Activated CD8-positive, alpha-beta memory T cell treated with anti-CD3 and anti-CD28 coated beads for 1 hour (primary cell): ENCODE measurements at regions not wholly inside any gene's neighbourhood (a gene's known extent, or its start where the extent isn't known, plus 50 kb on each side); places are given as distances from the start of the nearest gene placed in this dataset.

Source experiments
- DNase-seq, 2 donors: peaks; one replicate each; pipeline ENCODE4 v3.0.0-alpha.2; 2020; ENCODE audit warnings: low read depth in 1 of 2; ENCODE audit errors: extremely low read depth in 1 of 2

DNA sequence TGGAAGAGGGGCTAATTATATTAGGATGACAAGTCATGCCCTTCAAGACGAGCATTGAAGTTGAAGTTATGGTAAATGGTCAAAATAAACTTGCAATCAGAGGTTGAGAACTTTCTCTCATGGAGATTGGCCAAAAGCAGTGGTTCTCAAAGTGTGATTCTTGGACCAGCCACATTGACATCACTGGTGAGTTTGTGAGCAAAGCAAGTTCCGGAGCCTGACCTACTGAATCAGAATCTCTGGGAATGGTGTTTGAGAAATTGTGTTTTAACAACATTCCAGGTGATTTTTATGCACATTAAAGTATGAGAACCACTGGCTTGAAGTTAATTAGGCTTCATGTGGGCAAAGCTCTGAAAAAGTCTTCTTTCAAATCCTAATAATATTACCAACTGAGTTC, 403.5 kb downstream of the ZSWIM6 start:
- no peak for DNase-seq

DNA sequence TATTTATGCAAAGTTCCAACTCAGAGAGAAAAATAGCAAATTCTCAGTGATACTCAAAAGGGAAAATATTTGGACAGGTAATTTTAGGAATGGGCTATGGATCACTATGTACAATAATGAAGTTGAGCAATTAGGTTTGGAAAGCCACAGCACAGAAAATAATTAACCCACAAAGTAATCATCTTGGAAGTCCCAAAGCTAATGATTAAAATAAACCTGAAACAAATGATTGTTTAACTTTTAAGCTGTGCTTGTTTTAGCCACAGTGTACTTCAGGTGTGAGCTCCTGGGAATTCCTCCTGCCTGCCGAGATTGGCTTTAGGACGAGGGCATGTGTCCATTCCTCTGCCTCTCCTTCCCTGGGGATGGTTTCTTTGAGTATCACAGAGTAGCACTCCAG, 403.9 kb downstream of the ZSWIM6 start:
- no peak for DNase-seq

DNA sequence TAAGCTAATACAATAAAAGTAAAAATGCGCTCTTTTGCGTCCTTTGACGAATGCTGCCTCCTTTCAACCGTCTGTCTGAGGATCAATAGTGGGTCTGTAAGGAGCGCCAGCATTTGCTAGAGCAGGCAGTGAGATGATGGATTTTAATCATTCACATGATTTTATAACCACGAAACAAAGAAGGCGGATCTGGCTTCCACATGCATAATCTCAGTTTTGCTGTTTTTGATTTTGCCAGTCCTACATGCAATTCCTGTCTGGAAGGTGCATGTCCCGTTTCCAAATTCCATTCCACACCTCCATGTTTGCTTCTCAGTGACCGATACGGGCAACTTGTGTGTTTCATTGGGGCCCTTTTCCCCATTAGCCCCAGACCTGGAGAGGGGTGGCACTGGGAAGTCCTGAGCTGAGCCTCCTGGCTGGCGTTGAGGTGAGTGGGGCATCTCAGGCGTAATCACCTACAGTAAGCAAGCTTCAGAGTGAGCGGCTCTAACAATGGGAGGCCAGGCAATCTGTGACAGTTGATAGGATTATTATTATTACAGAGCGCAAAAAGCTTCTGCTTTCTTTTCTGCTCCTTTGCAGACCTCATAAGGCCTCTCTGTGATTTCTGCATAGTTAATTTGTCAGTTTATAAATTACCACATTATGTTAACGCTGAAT, 405.4 kb downstream of the ZSWIM6 start:
- DNase-seq: no peak

DNA sequence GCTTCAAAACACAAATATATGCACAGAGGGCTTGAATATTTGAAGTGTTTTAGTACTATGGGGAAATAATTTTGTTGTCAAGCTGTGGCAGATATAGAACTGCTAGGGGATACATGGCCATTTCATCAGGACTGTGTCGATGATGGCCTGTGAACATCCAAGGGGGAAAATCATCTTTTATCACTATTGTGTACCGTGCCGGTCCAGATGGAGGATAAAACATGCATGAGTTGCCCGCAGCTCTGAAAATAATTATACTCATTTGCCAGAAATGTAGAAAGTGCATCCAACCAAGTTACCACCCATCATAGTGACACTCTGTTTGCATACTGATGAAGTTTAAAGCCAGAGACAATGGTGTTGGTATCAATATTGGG, 405.9 kb downstream of the ZSWIM6 start:
- DNase-seq: no peak

DNA sequence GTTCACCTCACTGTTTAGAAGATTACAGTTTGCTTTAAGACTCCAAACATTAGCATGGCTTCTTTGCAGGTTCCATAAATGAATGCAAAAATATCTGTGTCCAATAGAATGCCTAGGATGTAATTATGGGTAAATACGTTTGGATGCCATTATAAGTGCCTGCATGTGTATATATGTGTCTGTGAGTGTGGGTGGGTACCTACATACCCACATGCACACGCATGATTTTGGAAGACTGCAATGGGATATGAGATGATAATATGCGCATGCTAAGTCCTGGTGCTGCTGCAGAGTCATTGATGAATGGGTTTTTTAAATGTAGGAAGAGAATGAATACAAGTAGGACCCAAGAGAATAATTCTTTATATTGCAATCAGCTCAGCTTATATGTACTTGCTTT, 406.4 kb downstream of the ZSWIM6 start:
- DNase-seq: no peak

DNA sequence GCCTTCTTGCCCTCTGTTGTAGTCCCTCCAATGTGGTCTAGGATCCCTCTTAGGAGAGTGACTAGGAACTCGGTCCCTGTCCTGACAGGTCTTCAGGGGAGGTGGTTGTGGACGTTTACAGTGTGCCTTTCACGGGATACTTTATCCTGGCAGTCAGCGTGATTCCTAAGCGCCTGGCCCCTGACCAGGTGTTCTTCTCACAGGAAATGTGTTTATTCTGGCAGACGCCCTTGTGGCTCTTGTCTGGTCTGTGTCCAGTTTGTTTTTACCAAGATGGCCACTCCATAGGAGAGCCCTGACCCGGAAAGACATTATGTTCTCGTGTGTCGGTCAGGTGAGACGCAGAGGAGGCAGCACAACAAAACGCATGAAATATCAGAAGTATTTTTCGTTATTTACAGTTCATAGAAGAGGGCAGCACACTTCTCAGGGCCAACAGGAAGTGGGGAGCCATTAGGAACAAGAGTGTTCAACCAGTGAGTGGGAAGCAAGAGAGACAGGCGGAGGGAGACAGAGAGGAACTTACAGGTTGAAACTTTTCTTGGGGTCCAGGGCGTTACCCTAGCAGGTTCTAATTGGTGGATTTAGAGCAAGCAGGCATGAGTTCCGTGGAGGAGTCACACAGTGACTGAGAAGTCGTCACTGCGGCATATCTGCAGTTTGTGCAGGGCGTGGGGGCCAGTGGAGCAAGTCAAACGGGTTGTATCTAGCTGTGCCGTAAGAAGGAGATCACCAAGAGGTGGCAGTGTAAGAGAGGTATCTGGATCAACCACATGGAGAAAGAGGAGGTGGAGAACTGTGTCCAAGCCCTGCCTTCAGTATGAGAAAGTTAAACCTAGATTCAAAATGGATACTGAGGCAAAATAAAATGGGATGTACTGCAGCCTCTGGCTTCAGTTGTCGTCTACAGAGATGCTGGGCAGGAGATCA, 412.9 kb downstream of the ZSWIM6 start:
- DNase-seq: no peak

DNA sequence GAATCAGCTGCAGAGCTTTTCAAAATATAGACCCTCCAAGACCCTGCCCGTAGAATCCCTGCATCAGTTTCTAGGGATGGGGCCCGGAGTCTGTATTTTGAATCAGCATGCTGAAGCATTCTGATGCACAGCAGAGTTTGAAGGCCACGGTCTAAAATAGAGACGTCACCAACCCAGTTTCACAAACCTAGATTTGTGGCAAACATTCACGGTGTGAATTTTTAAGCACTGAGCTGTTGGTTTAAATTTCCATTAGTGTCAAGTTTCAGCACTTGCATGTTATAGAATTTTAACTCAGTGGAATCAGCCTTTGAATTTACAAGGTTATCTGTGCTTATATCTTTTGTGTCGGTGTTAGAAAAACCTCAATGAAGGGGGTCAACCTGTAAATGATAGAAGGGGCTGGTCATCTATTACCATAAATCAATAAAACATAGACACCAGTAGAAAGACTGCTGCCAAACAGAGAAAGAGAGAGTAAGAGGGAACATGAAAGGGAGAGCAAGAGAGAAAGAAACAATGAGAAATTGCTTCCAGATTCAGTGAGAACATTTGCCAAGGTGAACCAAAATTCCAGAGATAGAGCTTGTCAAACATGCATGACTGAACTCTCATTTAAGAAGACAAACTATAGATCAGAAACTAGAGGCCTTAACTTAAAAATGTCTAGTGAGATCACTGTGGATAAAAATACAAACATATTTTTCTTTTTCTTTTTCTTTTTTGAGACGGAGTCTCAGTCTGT, 414.9 kb downstream of the ZSWIM6 start:
- DNase-seq: no peak

DNA sequence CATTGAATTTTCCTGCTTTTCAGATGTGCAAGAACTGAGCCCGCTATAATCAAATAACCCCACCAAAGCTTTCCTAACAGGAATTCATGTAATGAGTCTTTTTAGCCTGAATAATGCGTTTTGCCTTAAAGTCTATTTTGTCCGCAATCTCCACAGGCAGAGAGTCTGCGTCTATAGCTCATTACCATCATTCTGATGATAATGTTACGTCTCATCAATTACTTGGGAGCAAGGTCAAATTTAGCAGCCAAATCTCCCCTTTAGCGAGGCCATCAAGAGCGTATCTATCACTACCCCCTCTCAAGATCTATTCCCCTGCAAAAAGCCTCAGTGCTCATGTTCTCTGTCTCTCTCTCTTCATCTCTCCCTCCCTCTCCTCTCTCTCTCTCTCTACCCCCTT, 416.1 kb downstream of the ZSWIM6 start:
- DNase-seq: no peak

DNA sequence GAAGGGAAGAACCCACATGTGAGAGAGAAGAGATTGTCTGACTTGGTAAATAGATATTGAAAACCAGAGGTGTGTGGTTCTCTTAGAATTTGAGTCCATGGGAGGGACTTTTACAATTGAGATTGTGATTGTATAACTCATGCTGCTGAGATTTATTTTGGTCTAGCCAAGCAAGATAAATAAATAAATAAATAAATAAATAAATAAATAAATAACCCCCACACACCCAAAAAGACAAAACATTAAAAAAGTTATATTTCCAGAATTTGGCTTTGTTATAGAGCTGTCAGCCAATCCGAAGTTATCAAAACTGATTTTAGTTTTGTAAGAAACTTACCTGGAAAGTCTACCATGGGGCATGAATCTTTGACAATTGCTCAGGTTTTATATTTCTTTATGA, 416.6 kb downstream of the ZSWIM6 start:
- no peak for DNase-seq

DNA sequence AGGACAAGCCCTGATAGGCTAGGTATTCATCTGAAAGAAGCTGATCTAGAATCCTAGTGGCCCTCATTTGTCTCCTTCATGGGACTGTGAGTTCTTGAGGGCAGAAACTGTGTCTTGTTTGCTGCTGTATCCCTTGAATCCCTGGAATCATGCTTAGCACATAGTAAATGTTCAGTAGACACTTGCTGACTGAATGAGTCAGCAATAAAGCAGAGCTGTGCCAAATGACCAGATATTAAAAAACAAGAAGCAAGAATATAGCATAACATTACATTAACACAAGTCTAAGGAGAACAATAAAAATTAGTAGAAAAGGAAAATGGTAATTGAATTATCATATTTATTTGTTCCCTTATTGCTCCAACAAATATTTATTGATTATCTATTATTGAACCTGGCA, 420.5 kb downstream of the ZSWIM6 start:
- no peak for DNase-seq

DNA sequence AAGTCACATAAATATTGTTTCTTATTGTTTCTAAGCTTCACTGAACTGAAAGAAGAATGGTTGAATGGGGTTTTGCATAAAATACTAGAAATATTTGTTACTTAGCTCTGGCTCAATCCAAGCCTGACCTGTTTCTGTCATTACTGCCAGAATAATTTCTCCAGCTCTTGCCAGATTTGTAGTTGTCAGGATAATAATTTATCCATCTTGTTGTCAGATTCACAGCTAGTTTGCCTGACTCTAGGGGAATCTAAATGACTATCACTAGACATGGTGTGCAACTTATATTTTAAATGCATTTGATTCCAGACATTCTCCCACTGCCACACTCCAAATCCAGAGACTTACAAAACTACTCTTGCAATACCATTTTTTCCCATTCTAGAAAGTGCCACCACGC, 422.7 kb downstream of the ZSWIM6 start:
- no peak for DNase-seq

DNA sequence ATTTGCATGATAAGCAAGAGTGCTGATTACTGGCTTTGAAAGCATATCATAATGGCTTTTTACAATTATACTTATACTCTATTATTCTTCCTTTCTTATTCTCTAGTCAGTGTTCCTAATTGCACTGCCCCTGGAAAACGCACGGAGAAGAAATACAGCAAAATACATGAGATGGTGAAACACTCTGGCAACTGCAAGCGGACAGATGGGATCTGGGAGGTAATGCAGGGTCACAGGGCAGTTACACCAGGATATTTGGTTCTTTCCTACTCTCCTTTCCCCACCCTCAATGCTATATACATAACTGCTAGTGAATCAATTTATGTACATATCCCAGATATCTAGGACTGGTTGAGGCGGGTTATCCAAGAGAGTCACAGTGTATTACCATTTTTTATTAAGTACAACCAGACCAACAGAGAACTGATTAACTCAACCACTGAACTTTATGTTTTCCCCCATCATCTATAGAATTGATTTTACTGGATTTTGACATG, 423.7 kb downstream of the ZSWIM6 start:
- no peak for DNase-seq

DNA sequence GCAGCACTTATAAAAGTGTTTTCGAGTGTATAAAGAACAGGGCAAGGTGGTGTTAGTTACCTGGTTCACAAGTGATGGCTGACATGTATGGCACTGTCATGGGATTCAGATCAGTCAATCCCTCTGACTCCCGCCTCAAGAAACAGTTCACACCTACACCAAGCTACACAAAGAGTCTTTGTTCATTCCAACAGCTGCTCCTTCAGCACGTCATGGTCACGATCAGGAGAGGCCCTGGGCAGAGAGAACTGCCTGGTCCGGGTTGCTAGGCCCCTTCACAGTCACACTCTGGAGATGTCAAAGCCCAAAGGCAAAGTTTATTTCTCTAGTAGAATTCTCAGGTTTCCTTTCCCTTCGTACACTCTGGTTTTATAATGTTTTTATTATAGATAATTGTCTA, 426.7 kb downstream of the ZSWIM6 start:
- DNase-seq: no peak

DNA sequence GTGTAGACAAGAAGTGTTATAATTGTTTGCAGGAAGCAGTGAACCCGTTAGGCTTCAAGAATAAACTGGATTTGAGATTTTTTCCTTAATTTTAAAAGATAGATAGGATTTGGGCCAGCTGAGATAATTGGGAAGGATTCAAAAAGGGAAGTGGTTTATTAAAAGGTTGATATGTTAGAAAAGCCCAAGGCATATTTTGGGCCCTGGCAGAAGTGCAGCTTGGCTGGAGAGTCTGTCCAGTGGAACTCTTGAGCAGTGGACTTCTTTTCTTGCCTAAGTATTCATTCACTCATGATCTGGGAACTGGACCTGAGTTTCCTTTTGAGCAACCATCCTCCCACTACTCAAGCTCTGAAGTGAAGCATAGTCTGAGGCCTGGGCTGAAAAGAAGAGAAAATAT, 433.4 kb downstream of the ZSWIM6 start:
- DNase-seq: no peak

DNA sequence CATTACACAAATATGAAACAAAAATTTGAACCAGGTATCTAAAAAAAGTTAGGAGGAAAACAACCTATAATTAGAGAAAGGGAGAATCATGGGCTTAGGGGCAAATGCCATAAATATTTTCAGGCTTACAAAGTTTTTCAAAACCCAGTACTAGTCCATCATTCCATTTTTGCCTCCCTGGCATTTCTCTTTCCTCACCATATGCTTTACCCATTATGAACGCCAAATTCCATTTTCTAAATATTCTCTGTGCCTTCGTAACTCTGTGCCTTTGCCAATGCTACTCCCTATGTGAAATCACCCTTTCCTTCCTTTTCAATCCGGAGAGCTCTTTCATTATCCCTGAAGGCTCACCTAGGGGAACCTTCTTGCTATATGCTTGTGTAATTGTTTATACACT, 434.1 kb downstream of the ZSWIM6 start:
- DNase-seq: no peak

DNA sequence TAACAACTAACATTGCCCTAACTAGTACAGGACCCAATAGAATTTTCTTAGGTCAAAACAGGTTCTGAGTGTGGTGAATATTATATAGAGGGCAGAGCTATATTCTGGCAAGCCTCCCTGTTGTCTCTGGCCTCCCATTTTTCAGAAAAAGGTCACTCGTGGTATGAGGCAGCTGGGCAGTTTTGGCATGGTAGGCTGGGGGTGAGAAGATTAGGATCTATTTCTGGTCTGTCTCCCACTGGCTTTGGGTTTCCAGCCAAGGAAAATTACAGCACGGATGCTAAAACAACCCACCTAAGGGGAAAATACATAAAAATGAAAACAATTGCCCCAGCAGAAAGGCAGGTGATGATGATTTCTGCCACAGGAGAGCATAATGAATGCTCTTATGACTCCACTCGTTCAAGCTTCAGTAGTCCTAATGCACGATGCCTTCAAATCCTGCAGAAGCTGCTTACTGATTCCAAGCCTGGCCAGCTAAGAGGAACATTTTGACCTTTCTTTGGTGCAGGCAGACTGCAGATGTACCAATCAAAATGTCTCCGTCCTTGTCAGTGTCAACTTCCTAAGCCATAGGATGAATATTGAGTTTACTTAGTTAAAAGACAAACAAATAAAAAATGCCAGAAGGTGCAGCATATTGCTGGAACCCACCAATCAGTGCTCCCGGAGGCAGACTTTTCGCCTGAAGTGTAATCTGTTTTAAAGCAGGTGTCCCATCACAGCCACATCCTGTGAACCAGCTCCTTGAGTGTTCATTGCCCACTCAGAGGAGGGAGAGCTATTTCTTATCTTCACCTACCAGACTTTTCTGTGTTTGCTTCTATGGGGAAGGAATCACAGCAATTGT, 435.4 kb downstream of the ZSWIM6 start:
- no peak for DNase-seq

DNA sequence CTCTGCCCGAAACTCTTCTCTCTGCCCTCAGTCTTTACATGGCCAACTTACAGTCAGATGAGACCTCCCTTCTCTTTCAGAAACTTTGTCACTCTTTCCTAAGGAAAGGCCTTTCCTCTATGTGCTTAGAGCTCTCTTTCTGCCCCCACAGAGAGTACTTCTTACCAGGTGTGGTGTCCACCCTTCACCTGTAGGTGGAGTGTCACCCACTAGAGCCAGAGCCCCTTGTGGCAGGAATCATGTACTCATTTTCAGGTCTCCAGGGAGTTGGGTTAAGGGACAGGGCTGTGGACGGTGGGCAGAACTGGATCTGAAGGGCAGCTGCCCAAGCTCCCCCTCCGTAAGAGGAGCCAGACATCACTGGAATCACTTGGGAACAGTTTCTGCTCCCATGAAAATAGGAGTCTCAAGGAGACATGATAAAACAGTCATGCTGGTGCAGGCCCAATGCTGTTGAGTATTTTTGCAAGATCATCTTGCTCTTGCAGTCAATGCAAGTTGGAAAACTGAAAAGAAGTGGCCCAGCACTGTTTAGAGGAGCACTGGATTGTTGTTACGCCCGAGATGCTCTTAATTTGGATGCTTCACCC, 436.7 kb downstream of the ZSWIM6 start:
- no peak for DNase-seq

DNA sequence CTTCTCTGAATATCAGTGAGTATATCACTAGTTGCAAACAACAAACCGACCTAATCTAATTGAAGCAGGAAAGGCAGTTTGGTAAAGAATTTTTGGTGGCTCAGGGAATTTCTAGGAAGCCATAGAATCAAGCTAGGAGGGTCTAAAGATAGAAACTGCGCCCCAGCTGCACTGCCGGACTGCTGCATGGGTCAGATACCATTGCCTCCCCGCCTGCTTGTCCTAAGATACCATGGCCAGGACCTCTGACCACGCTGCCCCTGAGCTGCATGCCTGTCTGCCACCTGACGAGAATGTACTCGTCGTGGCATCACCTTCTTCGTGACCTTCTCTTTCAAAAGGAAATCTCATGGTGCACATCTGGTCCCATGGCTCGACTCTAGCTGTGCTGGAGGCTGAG, 439.0 kb downstream of the ZSWIM6 start:
- DNase-seq: no peak

DNA sequence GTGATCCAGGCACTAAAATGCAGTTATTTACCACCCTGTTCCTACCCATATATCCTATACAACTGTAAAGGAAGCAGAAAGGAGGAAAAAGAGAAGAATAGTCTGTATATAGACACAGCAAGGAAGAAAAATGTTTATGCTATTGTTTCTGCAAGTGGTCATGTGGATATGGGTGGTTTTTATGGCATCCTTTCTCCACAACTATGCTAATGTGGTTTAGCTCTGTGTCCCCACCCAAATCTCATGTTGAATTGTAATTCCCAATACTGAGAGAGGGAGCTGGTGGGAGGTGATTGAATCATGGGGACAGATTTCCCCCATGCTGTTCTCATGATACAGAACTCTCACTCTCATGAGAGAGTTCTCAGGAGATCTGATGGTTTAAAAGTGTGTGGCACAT, 439.8 kb downstream of the ZSWIM6 start:
- DNase-seq: no peak

DNA sequence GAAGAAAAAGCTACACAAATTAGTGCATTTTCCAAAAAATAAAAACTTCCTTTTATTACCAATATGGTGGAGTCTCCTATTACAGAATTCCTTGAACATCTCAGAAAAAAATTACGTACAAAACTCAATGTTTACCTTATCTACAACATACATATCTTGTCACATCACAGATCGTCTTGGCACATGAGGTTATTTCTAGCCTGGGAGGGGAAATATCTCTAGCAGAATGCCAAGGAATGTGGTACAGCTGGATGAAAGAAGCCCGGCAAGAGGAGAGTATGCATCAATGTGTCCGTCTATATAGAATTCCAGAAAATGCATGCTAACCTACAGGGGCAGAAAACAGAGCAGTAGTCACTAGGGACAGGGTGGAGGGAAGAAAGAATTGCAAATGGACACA, 443.8 kb downstream of the ZSWIM6 start:
- no peak for DNase-seq
